ENCODE measurements at regions not wholly inside any gene's neighbourhood (a gene's known extent, or its start where the extent isn't known, plus 50 kb on each side); places are given as distances from the start of the nearest gene placed in this dataset.

DNA sequence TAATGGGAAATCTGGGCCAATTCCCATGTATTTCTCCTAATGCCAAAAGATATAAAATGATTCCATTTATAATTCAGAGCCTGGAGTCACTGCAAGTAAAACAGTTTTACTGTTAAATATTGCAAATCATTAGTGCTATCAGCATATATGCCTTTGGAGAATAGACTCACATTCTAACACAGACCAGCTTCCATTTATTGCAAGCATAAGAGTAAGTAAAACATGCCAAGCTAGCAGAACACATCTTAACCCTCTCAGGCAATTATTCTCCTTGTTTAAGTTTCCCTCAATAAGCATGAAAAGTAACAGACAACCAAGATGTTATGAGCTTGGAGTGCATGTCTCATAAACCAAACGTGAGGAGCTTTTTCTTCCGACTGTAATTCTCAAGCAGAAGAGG, 173.9 kb upstream of the GRIP1 start:
- H3K4me3 ChIP-seq: no peak overlapping the region
- WGBS, 4 donors: 57 to 76% (median 62%) methylated on average over 2 of the region's 2 CpGs
- intact Hi-C loops (cut with DNase I): loop anchor here in 2 of 10 donors (10.0 kb wide), 2 partner anchors 158 to 578 kb away; no protein-coding TSS in a partner anchor

DNA sequence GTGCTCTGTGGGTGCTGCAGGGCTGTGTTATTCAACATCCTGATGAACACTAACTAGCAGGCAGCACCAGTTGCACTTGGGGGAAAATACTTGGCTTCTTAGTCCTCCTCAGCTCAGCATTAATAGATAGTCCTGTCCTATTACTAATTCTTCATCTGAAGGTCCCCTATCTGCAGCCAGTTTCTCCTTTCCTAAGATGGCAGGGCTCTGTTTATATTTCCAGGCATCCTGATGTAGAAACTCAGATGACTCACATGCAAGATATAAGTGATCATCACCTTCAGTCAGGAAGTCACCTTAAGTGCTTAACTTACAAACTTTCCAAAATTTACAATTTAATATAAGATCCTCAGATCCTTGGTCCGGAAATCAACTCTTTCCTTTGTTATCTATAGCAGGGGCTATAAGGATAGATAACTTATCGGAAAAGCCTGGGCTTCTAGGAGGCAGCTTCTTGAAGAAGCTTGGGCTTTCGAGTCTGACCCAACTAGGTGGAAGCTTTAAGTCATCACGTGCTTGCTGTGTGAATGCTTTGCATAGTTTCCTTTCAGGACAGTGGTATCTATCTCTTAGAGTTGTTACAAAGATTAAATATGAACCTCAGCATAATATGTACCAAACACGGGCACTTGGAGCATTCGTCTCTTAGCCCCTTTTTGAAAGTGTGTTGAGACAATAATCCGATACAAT, 181.0 kb upstream of the GRIP1 start:
- H3K4me3 ChIP-seq: no peak overlapping the region
- no peaks in the 10 kb centered on the region for H3K9me3 ChIP-seq
- TF ChIP-seq CTCF (IDR thresholded peaks at IDR 0.05) (no peak), POLR2A (IDR thresholded peaks at IDR 0.05) (no peak)
- H3K4me1 ChIP-seq: no peaks in the 10 kb centered on the region
- WGBS, 4 donors: 51 to 65% (median 56%) methylated on average over 7 of the region's 7 CpGs
- peaks cover 0 to 3% (median 0%) of the 10 kb centered on the region in 9 donors for H3K27me3 ChIP-seq
- DNase-seq (no peak), ATAC-seq (no peak)
- intact Hi-C loops (cut with DNase I): loop anchor here (2.0 to 10.0 kb wide), 7 partner anchors 165 to 1968 kb away; no protein-coding TSS in a partner anchor
- H3K27ac ChIP-seq: no peak overlapping the region
- no peaks in the 10 kb centered on the region for H3K36me3 ChIP-seq

More for the DNA sequence above, 173.9 kb upstream of the GRIP1 start:
- no peak for ATAC-seq
- no peak overlapping the region for H3K27ac ChIP-seq
- no peaks in the 10 kb centered on the region for H3K36me3 ChIP-seq
- no peak for TF ChIP-seq CTCF (IDR thresholded peaks at IDR 0.05)
- H3K9me3 ChIP-seq: no peaks in the 10 kb centered on the region
- no peaks in the 10 kb centered on the region for H3K4me1 ChIP-seq
- H3K27me3 ChIP-seq: no peaks in the 10 kb centered on the region
- DNase-seq: no peak

DNA sequence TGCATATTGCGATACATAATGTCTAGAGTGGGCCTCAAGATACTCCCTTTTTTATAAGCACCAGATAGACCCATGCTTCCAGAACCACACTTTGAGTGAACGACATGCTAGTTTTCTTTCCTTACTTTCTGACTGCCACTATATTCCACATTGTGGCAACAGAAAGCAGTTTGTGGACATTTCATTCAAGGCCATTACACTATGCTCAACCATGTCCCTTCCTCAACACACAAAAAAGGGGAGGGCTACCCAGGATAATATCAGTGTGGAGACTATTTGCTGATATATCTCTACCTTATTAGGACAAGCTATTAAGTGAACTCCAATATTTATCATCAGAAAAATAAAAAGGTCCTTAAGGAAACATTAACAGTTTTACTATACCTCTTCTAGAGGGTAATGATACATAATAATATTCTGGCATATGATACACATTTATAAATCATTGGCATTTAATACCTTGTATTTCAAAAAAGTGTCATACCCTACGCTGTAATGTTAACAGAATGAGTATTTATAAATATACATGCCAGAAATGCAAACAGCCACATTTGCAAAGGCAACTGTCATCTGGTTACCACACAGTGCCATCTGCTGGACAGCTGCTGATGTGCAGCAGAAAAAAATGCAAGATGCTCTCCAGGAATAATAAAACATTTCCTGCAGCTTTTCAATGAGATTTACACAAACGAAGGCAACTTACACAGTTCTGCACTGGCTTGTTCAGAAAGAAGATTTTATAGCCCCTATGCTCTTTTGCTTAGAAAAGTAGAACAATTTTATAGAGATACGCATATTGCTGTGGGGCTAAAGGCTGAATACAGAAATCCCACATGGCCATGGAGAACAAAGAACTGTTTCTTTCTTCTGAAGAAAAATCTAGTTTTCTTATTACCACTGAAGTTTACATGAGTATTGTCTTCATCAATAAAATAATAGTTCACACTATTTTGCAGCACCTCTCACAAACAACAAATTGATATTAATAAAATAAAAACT, 182.2 kb upstream of the GRIP1 start:
- DNase-seq: peak; percentile 17 to 60 (median 36)
- Histone ChIP-seq H3K4me3 (no peak overlapping the region), H3K4me1 (no peaks in the 10 kb centered on the region), H3K36me3 (no peaks in the 10 kb centered on the region), H3K27me3 (peaks cover 0 to 3% (median 0%) of the 10 kb centered on the region in 9 donors), H3K9me3 (no peaks in the 10 kb centered on the region), H3K27ac (no peak overlapping the region)
- intact Hi-C loops (cut with DNase I): loop anchor here in 9 of 10 donors (2.0 to 10.0 kb wide), 6 partner anchors 166 to 1969 kb away; no protein-coding TSS in a partner anchor
- ATAC-seq: no peak
- 39 to 43% (median 41%) methylated on average over 5 of the region's 5 CpGs for WGBS, 4 donors
- TF ChIP-seq CTCF (IDR thresholded peaks at IDR 0.05): peak; percentile 67 to 92 (median 84)
- no peak for TF ChIP-seq POLR2A (IDR thresholded peaks at IDR 0.05)
